ENCODE measurements at regions not wholly inside any gene's neighbourhood (a gene's known extent, or its start where the extent isn't known, plus 50 kb on each side); places are given as distances from the start of the nearest gene placed in this dataset.

DNA sequence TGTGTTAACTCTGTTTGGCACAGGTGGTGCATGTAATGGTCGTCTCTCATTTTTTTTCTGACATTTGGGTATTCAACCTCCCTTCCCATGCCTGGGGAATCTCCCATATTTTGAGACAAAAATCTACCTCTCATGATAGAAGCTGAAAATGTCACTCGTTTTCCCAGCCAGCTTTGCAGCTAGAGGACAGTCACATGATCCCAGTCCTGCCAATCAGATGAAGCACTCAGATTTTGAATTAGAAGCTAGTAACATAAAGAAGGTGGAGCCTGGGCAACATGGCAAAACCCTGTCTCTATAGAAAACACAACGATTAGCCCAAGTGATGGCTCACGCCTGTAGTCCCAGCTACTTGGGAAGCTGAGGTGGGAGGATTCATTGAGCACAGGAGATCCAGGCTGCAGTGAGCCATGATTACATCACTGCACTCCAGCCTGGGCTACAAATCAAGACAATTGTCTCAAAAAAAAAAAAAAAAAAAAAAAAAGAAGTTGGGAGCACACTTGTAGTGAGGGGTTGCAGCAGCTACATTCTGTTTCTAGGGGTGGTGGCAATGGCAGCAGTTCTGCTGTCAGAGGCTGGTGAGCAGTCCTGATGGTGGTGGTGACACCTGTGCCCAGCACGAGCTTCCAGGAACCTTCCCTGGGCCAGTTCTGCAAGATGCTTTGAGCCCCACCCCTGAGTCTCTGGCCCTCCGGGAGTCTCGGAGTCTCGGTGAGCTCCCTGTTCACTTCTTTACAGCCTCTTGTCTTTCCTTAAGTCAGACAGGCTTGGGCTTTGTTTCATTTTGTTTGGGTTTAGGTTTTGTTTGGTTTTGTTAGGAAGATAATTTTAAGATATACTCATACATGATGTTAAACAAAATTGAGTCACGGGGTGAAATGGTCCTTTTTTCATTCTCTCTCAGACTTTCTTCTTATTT, 94.1 kb upstream of the KCNG1 start:
- POLR2A ChIA-PET = no interaction called here
- H3K9me3 ChIP-seq (ENCODE audit: control extremely low read depth in 1 of 3, control insufficient read depth in 2 of 3, insufficient read depth in 1 of 3, low read length in 2 of 3) = peaks cover 0 to 5% (median 0%) of the 10 kb centered on the region in 3 donors
- no peak for ATAC-seq (ENCODE audit: low read depth)
- H3K27me3 ChIP-seq (replicated peaks in 1 of 4; ENCODE audit: control extremely low read depth in 1 of 4, control insufficient read depth in 3 of 4, insufficient read depth in 4 of 4, low read length in 3 of 4) = peaks cover 0 to 18% (median 4%) of the 10 kb centered on the region in 4 experiments
- DNase-seq = no peak
- H3K4me3 ChIP-seq (ENCODE audit: control extremely low read depth in 1 of 5, extremely low read depth in 1 of 5, insufficient read depth in 1 of 5, low read depth in 2 of 5, low read length in 4 of 5) = no peak overlapping the region
- no peaks in the 10 kb centered on the region for H3K79me2 ChIP-seq (ENCODE audit: control insufficient read depth, insufficient read depth, low read length)
- TF ChIP-seq, protein P1, sequence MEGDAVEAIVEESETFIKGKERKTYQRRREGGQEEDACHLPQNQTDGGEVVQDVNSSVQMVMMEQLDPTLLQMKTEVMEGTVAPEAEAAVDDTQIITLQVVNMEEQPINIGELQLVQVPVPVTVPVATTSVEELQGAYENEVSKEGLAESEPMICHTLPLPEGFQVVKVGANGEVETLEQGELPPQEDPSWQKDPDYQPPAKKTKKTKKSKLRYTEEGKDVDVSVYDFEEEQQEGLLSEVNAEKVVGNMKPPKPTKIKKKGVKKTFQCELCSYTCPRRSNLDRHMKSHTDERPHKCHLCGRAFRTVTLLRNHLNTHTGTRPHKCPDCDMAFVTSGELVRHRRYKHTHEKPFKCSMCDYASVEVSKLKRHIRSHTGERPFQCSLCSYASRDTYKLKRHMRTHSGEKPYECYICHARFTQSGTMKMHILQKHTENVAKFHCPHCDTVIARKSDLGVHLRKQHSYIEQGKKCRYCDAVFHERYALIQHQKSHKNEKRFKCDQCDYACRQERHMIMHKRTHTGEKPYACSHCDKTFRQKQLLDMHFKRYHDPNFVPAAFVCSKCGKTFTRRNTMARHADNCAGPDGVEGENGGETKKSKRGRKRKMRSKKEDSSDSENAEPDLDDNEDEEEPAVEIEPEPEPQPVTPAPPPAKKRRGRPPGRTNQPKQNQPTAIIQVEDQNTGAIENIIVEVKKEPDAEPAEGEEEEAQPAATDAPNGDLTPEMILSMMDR (IDR thresholded peaks at IDR 0.05) = no peak
- TF ChIP-seq EZH2 (IDR thresholded peaks at IDR 0.05; ENCODE audit: borderline replicate concordance, insufficient read depth, low read depth, low read length, poor library complexity, severe bottlenecking) = no peak
- no peak overlapping the region for H3K27ac ChIP-seq (ENCODE audit: low read length in 2 of 2)
- H3K4me3 Mint-ChIP-seq = no peak overlapping the region
- no peaks in the 10 kb centered on the region for H4K20me1 ChIP-seq (ENCODE audit: control insufficient read depth, insufficient read depth, low read length, poor library complexity, severe bottlenecking)
- H3K27me3 Mint-ChIP-seq = peaks cover 21% of the 10 kb centered on the region
- no peak overlapping the region for H3K27ac Mint-ChIP-seq
- peaks cover 11 to 13% of the 10 kb centered on the region in 2 donors for H3K4me1 ChIP-seq (ENCODE audit: control insufficient read depth in 2 of 2, insufficient read depth in 2 of 2, low read length in 2 of 2)
- H3K9me3 Mint-ChIP-seq (ENCODE audit: insufficient read depth) = no peaks in the 10 kb centered on the region
- 81% methylated on average over 3 of the region's 9 CpGs for WGBS (ENCODE audit: insufficient coverage)
- CTCF ChIA-PET = interaction anchor here (0.6 kb wide), 1 partner anchor 49 kb away, joined by 3 read pairs; no protein-coding TSS in a partner anchor
- intact Hi-C loops (cut with micrococcal nuclease) = no loop called here
- H3K4me2 ChIP-seq (replicated peaks; ENCODE audit: low read depth, low read length, poor library complexity, severe bottlenecking) = no peak overlapping the region
- H2AFZ ChIP-seq (ENCODE audit: insufficient read depth, low read depth, low read length, poor library complexity, severe bottlenecking) = no peak overlapping the region
- no peak overlapping the region for H3K9ac ChIP-seq (ENCODE audit: low read length)
- no peaks in the 10 kb centered on the region for H3K36me3 ChIP-seq (replicated peaks in 1 of 2; ENCODE audit: control extremely low read depth in 1 of 2, control insufficient read depth in 1 of 2, extremely low read depth in 1 of 2, insufficient read depth in 2 of 2, low read length in 1 of 2)
- H3K4me1 Mint-ChIP-seq = peaks cover 4% of the 10 kb centered on the region

DNA sequence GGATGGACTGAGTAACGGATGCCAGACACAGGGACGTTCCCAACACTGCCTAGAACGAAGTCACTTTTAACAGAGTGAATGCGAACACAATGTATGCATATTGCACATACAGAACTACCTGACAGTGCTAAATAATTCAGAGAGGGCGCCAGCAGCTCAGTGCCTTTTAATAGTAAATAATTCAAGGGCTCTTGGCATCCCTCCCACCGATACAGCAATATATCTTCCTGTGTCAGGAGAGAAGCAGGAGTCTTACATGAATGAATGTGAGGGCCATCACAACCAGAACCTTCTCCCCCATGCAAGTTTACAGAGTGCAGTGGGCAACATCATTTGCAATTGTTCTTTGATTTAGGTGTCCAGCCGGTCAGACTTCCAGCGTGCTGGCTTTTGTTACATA, 88.4 kb upstream of the KCNG1 start:
- H3K27me3 ChIP-seq (replicated peaks in 1 of 4; ENCODE audit: control extremely low read depth in 1 of 4, control insufficient read depth in 3 of 4, insufficient read depth in 4 of 4, low read length in 3 of 4) = peaks cover 0 to 4% (median 0%) of the 10 kb centered on the region in 4 experiments
- TF ChIP-seq EZH2 (IDR thresholded peaks at IDR 0.05; ENCODE audit: borderline replicate concordance, insufficient read depth, low read depth, low read length, poor library complexity, severe bottlenecking) = no peak
- TF ChIP-seq, protein P1 (IDR thresholded peaks at IDR 0.05) = no peak
- CTCF ChIA-PET = no interaction called here
- peaks cover 7% of the 10 kb centered on the region for H3K4me1 Mint-ChIP-seq
- no peak overlapping the region for H2AFZ ChIP-seq (ENCODE audit: insufficient read depth, low read depth, low read length, poor library complexity, severe bottlenecking)
- H3K4me1 ChIP-seq (ENCODE audit: control insufficient read depth in 2 of 2, insufficient read depth in 2 of 2, low read length in 2 of 2) = peaks cover 13 to 17% of the 10 kb centered on the region in 2 donors
- DNase-seq (no peak), ATAC-seq (ENCODE audit: low read depth) (no peak)
- no peaks in the 10 kb centered on the region for H3K79me2 ChIP-seq (ENCODE audit: control insufficient read depth, insufficient read depth, low read length)
- no peaks in the 10 kb centered on the region for H3K9me3 Mint-ChIP-seq (ENCODE audit: insufficient read depth)
- H3K4me3 Mint-ChIP-seq = no peak overlapping the region
- POLR2A ChIA-PET = no interaction called here
- no peaks in the 10 kb centered on the region for H4K20me1 ChIP-seq (ENCODE audit: control insufficient read depth, insufficient read depth, low read length, poor library complexity, severe bottlenecking)
- 79% methylated on average over 3 of the region's 8 CpGs for WGBS (ENCODE audit: insufficient coverage)
- H3K27ac Mint-ChIP-seq = no peak overlapping the region
- peaks cover 0 to 5% (median 0%) of the 10 kb centered on the region in 3 donors for H3K9me3 ChIP-seq (ENCODE audit: control extremely low read depth in 1 of 3, control insufficient read depth in 2 of 3, insufficient read depth in 1 of 3, low read length in 2 of 3)
- no peaks in the 10 kb centered on the region for H3K36me3 ChIP-seq (replicated peaks in 1 of 2; ENCODE audit: control extremely low read depth in 1 of 2, control insufficient read depth in 1 of 2, extremely low read depth in 1 of 2, insufficient read depth in 2 of 2, low read length in 1 of 2)
- intact Hi-C loops (cut with micrococcal nuclease) = no loop called here
- no peak overlapping the region for H3K4me3 ChIP-seq (ENCODE audit: control extremely low read depth in 1 of 5, extremely low read depth in 1 of 5, insufficient read depth in 1 of 5, low read depth in 2 of 5, low read length in 4 of 5)
- H3K4me2 ChIP-seq (replicated peaks; ENCODE audit: low read depth, low read length, poor library complexity, severe bottlenecking) = no peak overlapping the region
- peaks cover 12% of the 10 kb centered on the region for H3K27me3 Mint-ChIP-seq
- H3K27ac ChIP-seq (ENCODE audit: low read length in 2 of 2) = no peak overlapping the region
- no peak overlapping the region for H3K9ac ChIP-seq (ENCODE audit: low read length)
